ENCODE measurements at regions not wholly inside any gene's neighbourhood (a gene's known extent, or its start where the extent isn't known, plus 50 kb on each side); places are given as distances from the start of the nearest gene placed in this dataset.

GRCh38 chr20:24129641-24130040 lies 141.1 kb upstream of the GGTLC1 start:
- Mint-ChIP-seq H3K27ac (ENCODE audit: unreplicated experiment) (no peak overlapping the region), H3K9me3 (ENCODE audit: low read depth, unreplicated experiment) (no peaks in the 10 kb centered on the region), H3K27me3 (ENCODE audit: unreplicated experiment) (peaks cover 8% of the 10 kb centered on the region), H3K36me3 (ENCODE audit: insufficient read depth, unreplicated experiment) (no peaks in the 10 kb centered on the region), H3K4me1 (ENCODE audit: low read depth, unreplicated experiment) (no peaks in the 10 kb centered on the region), H3K4me3 (ENCODE audit: low read depth, unreplicated experiment) (no peak overlapping the region)
- CTCF ChIA-PET = no interaction called here
- BruUV-seq (replicated peaks) = no TSS peak
- TF ChIP-seq, protein P1, sequence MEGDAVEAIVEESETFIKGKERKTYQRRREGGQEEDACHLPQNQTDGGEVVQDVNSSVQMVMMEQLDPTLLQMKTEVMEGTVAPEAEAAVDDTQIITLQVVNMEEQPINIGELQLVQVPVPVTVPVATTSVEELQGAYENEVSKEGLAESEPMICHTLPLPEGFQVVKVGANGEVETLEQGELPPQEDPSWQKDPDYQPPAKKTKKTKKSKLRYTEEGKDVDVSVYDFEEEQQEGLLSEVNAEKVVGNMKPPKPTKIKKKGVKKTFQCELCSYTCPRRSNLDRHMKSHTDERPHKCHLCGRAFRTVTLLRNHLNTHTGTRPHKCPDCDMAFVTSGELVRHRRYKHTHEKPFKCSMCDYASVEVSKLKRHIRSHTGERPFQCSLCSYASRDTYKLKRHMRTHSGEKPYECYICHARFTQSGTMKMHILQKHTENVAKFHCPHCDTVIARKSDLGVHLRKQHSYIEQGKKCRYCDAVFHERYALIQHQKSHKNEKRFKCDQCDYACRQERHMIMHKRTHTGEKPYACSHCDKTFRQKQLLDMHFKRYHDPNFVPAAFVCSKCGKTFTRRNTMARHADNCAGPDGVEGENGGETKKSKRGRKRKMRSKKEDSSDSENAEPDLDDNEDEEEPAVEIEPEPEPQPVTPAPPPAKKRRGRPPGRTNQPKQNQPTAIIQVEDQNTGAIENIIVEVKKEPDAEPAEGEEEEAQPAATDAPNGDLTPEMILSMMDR (IDR thresholded peaks at IDR 0.05; ENCODE audit: unreplicated experiment) = no peak
- intact Hi-C loops (cut with micrococcal nuclease; ENCODE audit: unreplicated experiment) = no loop called here
- no peak for DNase-seq

GRCh38 chr20:24124951-24125650 lies 136.5 kb upstream of the GGTLC1 start:
- Mint-ChIP-seq H3K9me3 (ENCODE audit: low read depth, unreplicated experiment) (no peaks in the 10 kb centered on the region), H3K4me3 (ENCODE audit: low read depth, unreplicated experiment) (no peak overlapping the region), H3K27ac (ENCODE audit: unreplicated experiment) (no peak overlapping the region), H3K36me3 (ENCODE audit: insufficient read depth, unreplicated experiment) (no peaks in the 10 kb centered on the region), H3K4me1 (ENCODE audit: low read depth, unreplicated experiment) (no peaks in the 10 kb centered on the region), H3K27me3 (ENCODE audit: unreplicated experiment) (peaks cover 15% of the 10 kb centered on the region)
- DNase-seq = no peak
- BruUV-seq (replicated peaks) = no TSS peak
- TF ChIP-seq, protein P1 (IDR thresholded peaks at IDR 0.05; ENCODE audit: unreplicated experiment) = no peak
- CTCF ChIA-PET = no interaction called here
- intact Hi-C loops (cut with micrococcal nuclease; ENCODE audit: unreplicated experiment) = no loop called here

DNA sequence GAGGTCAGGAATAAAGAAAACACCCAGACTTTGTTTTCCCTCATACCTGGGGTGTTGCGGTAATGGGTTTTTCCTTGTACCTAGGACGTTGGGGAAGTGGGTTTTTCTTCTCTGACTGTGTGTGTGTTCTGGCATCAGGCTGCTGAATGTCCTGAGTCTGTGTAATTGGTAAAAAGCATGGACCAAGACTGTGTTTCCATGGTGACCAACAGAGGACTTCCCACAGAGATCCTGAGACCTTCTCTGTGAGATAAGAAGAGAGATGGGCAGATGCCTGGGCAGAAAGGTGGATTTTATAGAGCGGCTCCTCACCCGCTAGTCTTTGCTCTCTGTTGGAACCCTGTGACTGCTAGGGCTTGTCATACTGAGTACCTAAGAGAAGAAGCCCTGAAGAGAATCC lies 135.4 kb upstream of the GGTLC1 start:
- Mint-ChIP-seq H3K27me3 (ENCODE audit: unreplicated experiment) (peaks cover 15% of the 10 kb centered on the region), H3K4me3 (ENCODE audit: low read depth, unreplicated experiment) (no peak overlapping the region), H3K4me1 (ENCODE audit: low read depth, unreplicated experiment) (no peaks in the 10 kb centered on the region), H3K27ac (ENCODE audit: unreplicated experiment) (no peak overlapping the region), H3K36me3 (ENCODE audit: insufficient read depth, unreplicated experiment) (no peaks in the 10 kb centered on the region), H3K9me3 (ENCODE audit: low read depth, unreplicated experiment) (no peaks in the 10 kb centered on the region)
- no TSS peak for BruUV-seq (replicated peaks)
- intact Hi-C loops (cut with micrococcal nuclease; ENCODE audit: unreplicated experiment) = no loop called here
- no peak for DNase-seq
- TF ChIP-seq, protein P1 (IDR thresholded peaks at IDR 0.05; ENCODE audit: unreplicated experiment) = no peak
- CTCF ChIA-PET = no interaction called here

DNA sequence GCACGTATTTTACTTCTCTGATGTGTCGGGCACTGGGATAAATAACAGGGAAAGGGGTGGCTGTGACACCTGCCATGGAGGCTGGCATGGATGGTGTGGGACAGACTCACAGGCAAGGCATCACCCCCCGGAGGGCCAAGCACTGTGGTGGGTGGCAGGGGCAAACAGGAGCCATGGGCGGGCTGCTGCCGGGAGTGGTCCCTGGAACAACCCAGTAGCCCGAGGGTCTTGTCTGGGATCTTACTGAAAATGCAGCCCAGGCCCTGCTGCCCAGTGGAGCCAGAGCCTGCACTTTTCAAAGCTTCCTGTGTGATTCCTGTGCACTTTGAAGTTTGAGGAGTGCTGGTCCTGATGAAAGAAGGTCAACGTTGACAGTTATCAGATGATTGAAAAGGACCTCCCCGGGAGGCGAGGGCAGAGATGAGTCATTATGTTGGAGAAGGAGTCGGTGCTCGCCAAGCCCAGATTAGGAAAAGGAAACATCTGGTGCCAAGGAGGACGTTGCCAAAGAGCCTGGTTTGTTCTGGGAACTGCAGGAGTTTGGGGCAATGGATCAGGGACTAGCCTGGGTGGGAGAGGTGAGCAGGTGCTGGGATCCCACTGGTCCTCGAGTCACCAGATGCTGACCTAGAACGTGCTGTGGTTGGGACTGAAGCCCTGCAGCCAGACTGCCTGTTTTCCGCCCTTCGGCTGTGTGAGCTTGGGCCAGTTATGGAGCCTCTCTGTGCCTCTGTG lies 130.0 kb upstream of the GGTLC1 start:
- no peak overlapping the region for H3K27ac Mint-ChIP-seq (ENCODE audit: unreplicated experiment)
- H3K36me3 Mint-ChIP-seq (ENCODE audit: insufficient read depth, unreplicated experiment) = no peaks in the 10 kb centered on the region
- no peak for DNase-seq
- intact Hi-C loops (cut with micrococcal nuclease; ENCODE audit: unreplicated experiment) = no loop called here
- H3K4me1 Mint-ChIP-seq (ENCODE audit: low read depth, unreplicated experiment) = no peaks in the 10 kb centered on the region
- no peaks in the 10 kb centered on the region for H3K9me3 Mint-ChIP-seq (ENCODE audit: low read depth, unreplicated experiment)
- TF ChIP-seq, protein P1 (IDR thresholded peaks at IDR 0.05; ENCODE audit: unreplicated experiment) = no peak
- no peak overlapping the region for H3K4me3 Mint-ChIP-seq (ENCODE audit: low read depth, unreplicated experiment)
- CTCF ChIA-PET = no interaction called here
- BruUV-seq (replicated peaks) = no TSS peak
- peaks cover 28% of the 10 kb centered on the region for H3K27me3 Mint-ChIP-seq (ENCODE audit: unreplicated experiment)
